GM18520 (cell line): ENCODE measurements at regions not wholly inside any gene's neighbourhood (a gene's known extent, or its start where the extent isn't known, plus 50 kb on each side); places are given as distances from the start of the nearest gene placed in this dataset.
A peak's percentile ranks its signal among the peaks of the same experiment; 100 is the strongest.
"Not testable (repeated sequence)": the region's sequence is repeated elsewhere in the genome, so short reads cannot be mapped to it uniquely, and the experiment has no call there.

Experiments
- ATAC-seq: cut with Tn5 transposase; IDR thresholded peaks from one replicate; pipeline ENCODE4 v1.9.1; 2021; ENCODE audit not compliant: unreplicated experiment

DNA sequence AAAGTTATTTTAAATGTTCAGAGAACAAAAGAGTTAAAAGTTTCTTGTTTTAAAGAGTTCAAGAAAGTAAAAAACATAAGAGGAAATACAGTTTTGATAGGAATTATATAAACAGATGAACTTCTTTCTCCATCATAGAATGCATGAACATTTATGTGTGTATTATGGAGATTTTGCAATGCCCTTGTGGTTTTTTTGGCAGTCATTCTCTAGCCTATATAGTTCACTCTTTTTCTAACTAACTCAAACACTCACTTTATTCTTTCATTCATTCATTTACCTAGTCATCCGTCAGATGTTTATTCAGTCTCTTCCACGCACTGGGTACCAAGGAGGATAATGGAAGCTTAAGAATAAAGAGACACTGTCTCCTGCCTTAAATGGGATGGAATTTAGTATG, 195.9 kb upstream of the VLDLR start:
- no peak for ATAC-seq

DNA sequence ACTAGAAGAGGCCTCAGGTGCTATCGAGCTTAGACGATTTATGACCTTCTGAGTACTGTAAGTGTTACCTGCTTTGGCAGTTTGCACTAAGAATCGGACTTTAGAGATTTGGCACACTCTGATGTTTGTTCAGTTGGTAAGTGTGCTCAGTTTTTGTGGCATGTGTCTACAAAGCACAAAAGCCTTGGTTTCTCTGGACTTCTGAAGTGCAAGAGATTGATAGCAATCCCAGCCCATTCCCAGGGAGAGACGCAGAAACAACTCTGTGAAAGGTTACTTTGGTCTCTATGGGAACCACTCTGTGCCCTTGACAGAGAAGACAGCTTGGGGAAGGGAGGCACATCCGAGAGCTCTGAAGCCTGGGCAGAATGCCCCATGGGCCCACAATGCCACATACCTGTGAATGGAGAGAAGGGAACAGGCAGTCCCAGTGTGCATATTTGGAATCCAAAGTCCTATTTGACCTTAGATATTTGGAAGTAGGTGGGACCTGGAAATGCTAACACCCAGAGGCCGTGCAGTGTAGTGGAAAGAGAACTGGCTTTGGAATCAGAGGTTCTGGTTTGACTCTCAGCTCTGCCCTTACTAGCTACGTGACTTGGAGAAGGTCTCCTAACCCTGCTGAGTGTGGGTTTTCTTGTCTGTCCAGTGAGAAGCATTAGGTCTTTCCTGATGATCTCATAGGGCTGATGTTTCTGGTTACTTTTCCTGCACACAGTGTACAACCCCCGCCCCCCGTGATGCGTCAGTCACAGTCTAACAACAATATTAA, 194.3 kb upstream of the VLDLR start:
- no peak for ATAC-seq

DNA sequence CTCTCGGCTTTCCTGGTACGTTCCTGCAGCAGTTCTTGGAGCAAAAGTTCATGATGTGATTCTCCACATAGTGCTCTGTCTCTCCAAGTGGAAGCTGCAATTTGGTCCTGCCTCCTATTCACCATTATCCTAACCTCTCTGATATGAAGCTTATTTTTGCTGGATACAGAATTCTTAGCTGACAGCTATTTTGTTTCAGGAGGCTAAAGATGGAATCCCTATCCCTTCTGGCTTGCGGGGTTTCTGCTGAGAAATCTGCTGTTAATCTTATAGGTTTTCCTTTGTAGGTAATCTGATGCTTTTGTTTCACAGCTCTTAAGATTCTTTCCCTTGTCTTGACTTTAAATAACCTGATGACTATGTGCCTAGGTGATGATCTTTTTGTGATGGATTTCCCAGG, 181.6 kb upstream of the VLDLR start:
- ATAC-seq, result no peak

DNA sequence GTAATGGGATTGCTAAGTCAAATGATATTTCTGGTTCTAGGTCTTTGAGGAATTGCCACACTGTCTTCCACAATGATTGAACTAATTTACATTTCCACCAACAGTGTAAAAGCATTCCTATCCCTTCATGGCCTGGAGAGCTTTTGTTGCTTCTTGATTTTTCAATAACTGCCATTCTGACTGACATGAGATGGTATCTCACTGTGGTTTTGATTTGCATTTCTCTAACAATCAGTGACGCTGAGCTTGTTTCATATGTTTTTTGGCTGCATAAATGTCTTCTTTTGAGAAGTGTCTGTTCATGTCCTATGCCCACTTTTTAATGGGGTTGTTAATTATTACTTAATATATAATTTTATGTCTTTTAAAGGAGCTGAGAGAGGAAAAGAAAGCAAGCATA, 177.7 kb upstream of the VLDLR start:
- ATAC-seq, result not testable (repeated sequence)

DNA sequence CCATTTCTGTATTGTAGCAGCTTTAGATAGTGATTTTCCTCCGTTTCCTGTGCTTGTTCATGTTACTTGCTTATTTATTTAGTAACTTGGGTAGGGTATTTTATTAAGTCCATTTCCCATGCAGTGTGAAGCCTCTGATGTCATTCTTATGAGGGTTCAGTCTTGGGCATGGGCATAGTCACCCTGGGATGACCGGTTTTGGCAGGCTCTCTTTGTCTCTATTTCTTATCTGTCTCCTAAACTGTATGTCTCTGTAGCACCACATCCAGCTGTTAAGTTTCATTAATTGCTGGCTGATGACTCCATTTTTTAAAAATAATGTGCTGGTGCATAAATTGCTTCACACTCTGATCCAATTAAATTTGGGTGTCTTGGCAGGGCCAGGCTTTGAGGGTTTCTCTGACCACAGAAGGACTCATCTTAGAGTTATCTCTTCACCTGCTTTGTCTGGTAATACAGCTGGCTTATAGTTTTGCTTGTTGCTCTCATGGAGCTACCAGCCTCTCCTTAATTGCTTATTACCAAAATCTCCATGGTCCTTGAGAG, 173.3 kb upstream of the VLDLR start:
- no peak for ATAC-seq

DNA sequence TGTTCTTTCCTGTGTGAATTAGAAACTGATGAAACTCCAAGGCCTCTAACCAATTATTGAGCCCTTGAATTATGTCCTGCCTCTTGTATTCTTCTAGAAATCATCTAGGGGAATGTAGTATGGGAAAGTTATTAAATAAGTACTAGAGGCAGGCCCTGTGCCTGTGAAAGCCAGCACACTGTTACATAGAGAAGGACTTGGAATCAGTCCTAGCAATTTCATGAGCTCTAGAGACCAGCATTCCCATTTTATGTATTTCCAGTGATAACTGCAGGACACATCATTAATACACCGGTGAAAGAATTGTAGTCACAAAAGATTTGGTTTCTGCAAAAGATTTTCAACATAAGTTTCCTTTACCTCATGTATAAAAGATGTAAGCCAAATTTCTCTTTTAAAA, 168.5 kb upstream of the VLDLR start:
- ATAC-seq, result no peak

DNA sequence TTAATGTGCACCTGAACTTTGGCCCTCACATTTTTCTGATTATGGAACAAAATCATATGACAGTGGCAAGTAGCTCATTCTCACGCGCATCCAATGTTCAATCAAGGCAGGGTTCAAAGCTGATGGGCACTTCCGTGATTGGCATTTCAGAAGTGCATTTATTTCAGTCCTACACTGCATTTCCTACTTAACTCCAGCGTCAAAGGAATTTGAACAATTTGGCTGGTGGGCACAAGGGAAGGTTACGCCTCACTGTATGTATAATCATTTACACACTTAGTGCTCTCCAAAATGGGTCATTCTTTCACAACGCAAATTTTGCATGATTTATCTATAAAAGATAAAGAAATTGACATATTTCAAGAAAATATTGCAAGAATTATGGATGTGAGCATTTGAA, 167.9 kb upstream of the VLDLR start:
- ATAC-seq, result no peak

DNA sequence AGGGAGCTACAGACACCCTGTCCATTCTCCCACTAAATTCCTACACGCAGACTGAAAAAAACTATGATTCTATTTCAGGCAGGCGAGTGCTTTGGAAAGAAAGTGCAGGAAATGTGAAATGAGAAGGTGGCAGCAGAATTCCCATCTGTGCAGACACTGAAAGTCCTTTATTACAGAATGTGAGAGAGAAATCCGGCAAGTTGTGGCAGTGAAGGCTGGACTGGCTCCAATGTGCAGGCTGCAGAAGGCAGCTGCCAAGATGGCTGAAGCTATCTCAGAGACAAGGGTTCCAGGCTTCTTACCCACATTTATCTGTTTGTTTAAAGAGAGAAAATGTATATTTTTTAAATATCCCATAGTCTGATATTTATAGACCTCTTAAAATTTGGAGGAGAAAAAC, 161.8 kb upstream of the VLDLR start:
- ATAC-seq, result no peak

DNA sequence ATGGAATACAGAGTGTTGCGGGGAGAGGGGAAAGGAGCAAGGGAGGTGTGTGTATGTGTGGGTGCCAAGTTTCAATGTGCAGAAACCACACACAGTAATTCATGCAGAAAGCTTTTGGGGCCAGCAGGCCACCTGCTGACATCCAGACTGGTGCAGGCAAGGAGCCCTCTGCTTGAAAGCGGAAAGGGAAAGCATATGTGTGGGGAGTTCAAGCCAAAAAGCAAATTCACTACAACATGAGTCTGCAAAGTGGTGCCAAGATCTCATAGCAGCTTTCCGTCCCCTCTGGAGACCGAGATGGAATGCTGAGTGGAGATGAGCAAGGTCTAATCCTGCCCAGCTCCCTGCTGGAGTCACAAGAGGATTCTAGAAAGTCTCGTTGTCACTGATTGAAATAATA, 159.7 kb upstream of the VLDLR start:
- ATAC-seq, result no peak

DNA sequence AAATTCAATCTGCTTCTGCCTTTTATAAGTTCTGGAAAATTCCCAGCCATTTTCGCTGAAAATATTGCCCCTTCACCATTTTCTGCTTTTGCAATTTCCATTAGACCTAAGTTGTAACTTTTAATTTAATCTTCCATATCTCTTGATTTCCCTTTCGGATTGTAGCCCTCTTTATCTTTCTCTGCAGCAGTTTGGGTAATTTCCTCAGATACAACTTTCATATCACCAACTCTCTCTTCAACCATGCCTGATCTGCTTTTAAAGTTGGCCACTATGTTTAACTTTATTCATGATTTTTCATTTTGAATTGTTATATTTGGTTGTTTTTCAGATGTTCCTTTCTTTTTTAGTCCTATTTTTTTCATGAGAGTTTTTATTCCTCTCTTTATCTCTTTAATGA, 157.0 kb upstream of the VLDLR start:
- ATAC-seq, result no peak

DNA sequence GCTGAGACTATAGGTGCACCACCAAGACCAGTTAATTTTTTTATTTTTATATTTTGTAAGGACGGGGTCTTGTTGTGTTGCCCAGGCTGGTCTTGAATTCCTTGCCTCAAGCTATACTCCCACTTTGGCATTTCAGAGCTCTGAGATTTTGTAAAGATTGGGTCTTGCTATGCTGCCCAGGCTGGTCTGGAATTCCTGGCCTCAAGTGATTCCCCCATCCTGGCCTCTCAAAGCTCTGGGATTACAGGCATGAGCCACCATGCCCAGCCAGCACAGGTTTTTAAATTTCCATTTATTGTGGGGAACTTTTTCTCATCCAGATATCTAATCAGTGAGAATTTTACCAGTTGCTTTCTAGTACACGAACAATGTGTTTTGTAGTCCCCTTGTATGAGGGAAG, 156.1 kb upstream of the VLDLR start:
- ATAC-seq, result no peak

DNA sequence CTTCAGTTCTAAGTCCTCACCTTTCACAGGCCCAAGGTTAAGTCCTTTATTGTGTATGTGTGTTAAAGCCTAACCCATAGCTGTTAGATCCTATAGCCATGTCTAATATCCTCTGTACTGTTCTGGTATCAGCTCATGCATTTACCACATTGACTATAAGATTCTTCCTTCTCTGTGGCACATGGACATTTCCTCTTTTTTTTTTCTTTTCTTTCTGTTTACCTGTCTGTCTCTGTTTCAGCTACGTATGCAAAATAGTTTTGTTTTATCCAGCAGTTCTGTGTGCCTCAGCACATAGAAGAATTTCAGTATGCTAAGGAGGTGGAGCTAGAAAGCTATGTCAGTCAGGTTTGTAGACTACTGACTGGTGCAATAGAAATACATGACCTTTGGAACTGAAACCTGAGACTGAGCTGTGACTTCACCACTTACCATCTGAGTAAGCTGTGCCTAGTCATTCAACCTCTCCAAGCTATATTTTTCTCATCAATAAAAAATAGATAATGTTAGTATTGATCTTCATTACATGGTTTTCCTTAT, 155.6 kb upstream of the VLDLR start:
- peak; percentile 99 for ATAC-seq

DNA sequence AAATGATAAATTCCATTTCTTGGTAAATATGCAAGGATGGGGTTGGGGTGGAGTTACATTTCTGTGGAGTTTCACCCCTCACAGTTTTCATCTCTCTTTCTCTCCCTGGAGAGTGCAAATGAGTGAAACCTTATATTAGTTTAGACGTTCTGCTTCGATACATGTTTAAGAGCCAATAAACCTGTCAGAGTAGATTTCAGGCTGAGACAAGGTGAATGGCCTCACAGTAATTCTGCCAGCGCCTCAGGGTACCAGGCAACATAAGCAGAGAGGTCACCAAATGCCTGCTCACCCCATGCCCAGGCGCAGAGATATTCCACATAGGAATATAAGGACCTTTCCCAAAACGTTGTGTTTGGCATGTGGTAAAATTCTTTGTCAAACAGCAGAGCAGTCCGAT, 154.9 kb upstream of the VLDLR start:
- ATAC-seq, result no peak

DNA sequence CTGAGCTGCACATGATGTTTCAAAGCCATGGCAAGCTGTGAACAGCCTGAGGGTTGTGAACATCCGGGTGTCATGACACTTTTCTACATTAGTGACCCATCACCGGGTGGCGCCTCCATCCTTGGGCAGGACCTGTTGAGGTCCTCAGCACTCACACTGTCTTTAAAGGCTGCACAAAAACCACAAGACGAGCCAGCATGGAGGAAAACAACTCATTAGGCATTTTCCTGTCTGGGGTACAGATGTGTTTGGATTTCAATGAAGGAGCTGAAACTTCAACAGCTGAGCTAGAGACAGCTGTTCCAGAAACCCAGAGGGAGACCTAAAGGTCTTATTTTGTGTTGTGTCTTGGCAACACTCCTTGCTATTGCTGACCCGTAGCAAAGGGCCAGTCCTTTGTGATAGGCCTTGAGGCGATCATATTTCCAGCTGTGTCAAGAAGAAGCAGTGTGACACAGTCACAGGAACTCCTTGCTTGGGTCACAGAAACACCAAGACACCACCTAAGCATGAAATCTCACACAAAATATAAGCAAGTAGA, 151.8 kb upstream of the VLDLR start:
- ATAC-seq, result no peak

DNA sequence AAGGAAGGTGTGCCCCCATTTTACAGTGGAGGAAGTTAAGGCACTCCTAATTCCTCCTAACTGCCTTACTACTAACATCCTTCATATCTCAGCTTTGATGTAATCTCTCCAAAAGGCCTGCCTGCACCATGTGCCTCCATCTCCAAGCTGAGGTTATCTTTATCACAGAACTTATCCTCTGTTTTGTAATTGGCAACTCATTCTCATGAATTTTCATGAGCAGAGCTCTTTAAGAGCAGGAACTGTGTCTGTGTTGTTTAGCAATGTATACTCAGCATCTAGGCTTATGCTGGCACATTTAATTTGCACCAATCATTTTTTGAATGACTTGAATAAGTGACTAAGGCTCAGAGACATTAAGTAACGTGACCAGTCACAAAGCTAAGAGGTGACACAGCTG, 147.9 kb upstream of the VLDLR start:
- no peak for ATAC-seq

DNA sequence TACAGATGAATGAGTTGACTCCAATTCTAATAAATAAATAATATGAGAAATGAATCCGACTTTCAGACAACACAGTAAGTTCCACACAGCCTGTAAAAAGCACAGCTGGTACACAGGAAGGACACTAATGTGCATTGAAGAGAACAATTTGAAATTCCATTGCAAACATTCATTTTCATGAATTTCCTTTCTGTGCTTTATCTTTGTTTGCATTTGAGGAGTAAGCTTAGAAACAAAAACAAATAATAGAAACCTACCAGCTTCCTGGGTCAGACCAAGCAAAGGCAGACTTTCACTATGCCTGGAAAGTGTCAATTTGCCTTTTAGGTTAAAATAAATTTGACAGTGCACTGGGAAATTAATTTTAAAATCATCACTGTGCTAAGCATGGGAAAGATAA, 143.8 kb upstream of the VLDLR start:
- no peak for ATAC-seq

DNA sequence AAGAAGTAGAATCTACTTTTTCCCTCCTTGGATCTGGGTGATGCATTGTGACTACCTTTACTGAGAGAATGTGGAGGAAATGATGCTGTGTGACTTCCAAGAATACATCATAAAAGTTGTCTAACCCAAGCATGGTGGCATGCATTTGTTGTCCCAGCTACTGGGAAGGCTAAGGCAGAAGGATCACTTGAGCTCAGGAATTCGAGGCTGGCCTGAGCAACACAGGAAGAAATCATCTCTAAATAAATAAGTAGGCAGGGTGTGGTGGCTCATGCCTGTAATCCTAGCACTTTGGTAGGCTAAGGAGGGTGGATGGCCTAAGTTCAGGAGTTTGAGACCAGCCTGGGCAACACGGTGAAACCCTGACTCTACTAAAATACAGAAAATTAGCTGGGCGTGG, 143.2 kb upstream of the VLDLR start:
- ATAC-seq, result no peak

DNA sequence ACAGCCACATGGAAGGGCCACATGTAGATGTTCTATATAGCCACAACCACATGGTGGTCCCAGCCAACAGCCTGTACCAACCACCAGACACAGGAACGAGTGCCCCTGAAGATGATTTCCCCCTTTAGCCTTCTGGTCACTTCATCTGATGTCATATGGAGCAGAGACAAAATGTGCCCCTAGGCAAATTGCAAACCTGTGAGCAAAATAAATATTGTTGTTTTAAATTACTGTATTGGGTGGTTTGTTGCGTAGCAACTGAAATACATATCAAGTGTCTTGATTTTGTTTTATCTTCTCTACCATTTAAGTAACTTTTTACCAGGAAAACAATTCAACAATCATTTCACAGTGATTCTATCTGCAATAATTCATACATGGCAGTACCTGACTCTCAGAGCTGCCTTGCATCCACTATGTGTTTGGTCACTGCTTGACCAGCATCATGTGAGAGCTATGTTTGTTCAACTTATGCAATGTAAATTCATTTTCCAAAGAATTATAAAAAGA, 142.5 kb upstream of the VLDLR start:
- no peak for ATAC-seq

DNA sequence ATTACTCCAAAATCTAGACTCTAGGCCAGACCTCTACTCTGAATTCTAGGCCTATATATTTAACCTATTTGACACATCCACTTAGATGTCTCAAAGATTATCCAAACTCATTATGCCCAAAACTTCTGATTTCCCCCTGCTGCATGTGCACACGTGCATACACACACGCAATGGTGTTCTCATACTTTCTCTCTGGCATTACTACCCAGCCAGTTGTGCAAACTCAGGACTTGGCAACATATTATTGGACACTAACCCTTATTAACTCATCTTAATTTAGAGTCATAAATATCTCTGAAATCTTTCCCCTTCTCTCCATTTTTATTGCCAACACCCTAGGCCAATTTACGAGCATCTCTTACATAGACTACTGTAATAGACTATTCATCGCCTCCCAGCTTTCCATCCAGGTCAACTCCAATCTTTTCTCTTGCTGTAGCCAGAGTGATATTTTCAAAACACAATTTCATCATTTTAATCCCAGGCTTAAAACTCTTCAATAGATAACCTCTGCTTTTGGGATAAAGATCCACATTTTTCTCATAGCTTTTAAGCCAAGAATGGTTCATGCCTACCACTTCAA, 141.2 kb upstream of the VLDLR start:
- no peak for ATAC-seq

DNA sequence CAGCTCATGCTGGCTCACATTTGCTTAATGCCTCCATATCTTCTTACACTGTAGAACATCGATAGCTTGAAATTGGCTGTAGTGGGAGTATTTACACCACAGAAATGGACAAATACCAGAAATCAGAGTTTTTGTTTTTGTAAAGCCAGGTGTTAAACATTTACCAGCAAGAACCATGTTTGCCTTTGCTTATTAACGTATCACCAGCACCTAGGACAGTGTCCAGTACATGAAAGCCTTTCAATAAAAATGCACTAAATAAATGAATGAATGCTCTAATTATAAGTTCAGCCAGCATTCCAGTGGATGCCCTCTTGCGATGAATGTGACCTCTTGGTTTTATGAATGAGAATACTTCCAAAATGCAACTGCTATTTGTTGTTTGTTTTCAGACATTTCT, 140.4 kb upstream of the VLDLR start:
- ATAC-seq, result no peak

DNA sequence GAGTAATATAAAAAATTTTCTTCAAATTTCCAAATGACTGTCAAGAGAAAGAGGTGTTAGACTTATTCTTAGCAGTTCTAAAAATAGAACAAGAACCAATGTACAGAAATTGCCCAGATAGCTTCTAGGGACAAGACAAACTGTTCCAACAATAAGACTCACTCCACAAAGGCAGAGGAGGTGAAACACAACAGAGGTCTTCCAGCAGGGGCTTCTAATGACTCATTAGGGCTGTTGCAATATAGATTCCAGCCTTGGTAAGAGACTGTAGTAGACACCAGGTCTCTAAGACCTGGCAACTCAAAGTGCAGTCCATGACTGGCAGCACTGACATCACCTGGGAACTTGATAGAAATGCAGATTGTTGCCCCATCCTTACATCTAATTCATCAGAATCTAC, 134.6 kb upstream of the VLDLR start:
- no peak for ATAC-seq

DNA sequence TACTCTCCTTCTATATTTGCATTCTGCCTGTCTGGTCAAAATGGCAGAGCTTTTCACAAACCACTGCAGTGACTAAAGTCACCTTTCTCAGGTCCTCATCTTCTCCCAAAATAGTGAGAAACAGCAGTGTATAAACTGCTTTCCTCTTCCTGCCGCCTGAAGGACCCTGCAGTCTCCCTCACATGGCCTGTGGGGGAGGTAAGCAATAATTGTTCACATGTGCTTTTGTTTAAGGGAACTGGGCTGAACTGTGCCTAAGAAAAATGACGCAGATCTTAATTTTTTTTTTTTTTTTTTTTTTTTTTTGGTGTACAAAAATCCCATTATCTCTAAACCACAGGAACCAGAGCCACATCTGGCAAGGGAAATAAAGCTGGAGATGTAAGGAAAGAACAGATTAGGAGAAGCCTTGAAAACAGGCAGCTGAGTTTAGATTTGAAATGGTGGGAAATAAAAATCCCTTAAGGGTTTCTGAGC, 131.7 kb upstream of the VLDLR start:
- ATAC-seq, result no peak
